ENCODE measurements at regions not wholly inside any gene's neighbourhood (a gene's known extent, or its start where the extent isn't known, plus 50 kb on each side); places are given as distances from the start of the nearest gene placed in this dataset.

GRCh38 chr1:229900220-229900619 lies 166.8 kb upstream of the GALNT2 start:
- Histone ChIP-seq H3K9me3 (peaks cover 0 to 3% (median 0%) of the 10 kb centered on the region in 4 donors), H3K27me3 (no peaks in the 10 kb centered on the region), H3K4me1 (peaks cover 0 to 4% (median 3%) of the 10 kb centered on the region in 4 donors), H3K4me3 (no peak overlapping the region), H3K27ac (replicated peaks in 1 of 4) (no peak overlapping the region), H3K36me3 (no peaks in the 10 kb centered on the region)
- no peak for DNase-seq (ENCODE audit: extremely low spot score)
- TF ChIP-seq POLR2A (IDR thresholded peaks at IDR 0.05; ENCODE audit: low read depth) = no peak
- no peak for TF ChIP-seq POLR2AphosphoS5 (IDR thresholded peaks at IDR 0.05)
- TF ChIP-seq CTCF (IDR thresholded peaks at IDR 0.05) = no peak
- TF ChIP-seq EP300 (IDR thresholded peaks at IDR 0.05) = no peak
- intact Hi-C loops (cut with DNase I) = no loop called here
- WGBS = 100% methylated on average over 1 of the region's 1 CpG

DNA sequence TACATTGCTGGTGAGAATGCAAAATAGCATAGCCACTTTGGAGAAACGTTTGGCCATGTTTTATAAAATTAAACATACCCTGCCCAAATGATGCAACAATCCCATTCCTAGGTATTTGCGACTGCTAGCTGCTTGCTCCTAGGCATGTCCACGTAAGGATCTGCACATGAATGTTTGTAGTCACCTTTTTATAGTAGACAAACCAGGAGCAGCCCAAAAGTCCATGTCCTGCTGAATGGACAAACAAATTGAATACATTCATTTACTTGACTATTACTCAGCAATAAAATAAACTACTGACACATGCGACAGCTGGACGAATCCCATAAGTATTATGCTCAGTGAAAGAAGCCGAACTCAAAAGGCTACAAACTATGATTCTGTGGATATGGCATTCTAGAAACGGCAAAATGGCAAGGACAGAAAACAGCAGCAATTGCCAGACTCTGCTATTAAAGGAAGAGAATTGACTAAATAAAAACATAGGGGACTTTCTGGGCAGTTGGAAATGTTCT lies 161.9 kb upstream of the GALNT2 start:
- Histone ChIP-seq H3K27ac (replicated peaks in 1 of 4) (no peak overlapping the region), H3K4me3 (no peak overlapping the region), H3K4me1 (peaks cover 0 to 5% (median 4%) of the 10 kb centered on the region in 4 donors), H3K27me3 (no peaks in the 10 kb centered on the region), H3K36me3 (no peaks in the 10 kb centered on the region), H3K9me3 (peaks cover 0 to 3% (median 0%) of the 10 kb centered on the region in 4 donors)
- 46% methylated on average over 7 of the region's 7 CpGs for WGBS
- TF ChIP-seq POLR2A (IDR thresholded peaks at IDR 0.05; ENCODE audit: low read depth) (no peak), POLR2AphosphoS5 (IDR thresholded peaks at IDR 0.05) (no peak), CTCF (IDR thresholded peaks at IDR 0.05) (no peak), EP300 (IDR thresholded peaks at IDR 0.05) (no peak)
- intact Hi-C loops (cut with DNase I) = no loop called here
- peak; percentile 70 for DNase-seq (ENCODE audit: extremely low spot score)

DNA sequence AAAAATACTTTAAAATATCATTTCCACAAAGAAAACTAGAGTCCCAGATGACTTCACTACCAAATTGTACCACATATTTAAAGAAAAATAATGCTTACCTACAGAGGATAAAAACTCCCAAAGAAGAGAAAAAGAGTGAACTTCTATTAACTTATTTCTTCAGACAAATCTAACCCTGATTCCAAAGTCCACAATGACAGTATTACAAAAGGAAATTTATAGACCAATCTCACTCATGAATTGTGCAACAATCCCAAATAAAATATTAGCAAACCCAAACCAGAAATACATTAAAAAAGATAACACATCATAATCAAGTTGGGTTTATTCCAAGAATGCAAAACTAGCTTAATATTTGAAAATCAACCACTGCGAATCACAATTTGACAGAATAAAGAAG lies 161.4 kb upstream of the GALNT2 start:
- intact Hi-C loops (cut with DNase I) = no loop called here

DNA sequence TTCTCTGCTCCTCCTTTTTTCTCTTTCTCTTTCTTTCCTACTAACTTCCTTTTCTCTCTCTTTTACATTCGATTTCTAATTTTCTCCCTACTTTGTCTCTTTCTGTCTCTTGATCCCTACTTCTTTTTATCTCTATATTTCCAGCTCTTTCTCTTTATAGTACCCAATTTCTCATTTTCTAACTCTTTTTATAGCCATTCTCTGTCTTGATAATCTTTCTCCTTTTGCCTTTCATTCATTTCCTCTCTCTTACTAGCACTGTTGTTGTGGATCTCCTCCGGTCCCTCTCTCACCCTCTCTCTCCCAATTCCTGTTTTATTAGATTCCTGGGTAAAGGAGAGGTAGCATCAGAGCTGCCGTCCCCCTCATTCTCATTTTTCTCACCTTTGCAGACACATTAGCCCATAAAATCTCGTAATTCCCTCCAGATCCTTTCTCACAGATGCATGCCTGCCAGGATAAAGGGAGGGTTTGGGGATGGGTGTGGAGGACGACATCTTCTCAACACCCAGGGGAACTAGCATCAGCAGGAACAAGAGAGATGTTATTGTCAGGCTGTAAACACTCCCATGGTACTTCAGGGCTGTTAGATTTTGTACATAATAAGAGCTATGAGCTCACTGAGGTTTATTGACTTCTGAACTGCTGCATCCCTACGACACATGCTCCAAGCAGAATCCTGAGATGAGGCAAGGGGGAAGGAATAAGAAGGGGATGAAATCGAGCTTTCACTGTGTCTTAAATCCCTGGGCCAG lies 159.0 kb upstream of the GALNT2 start:
- no peak for TF ChIP-seq CTCF (IDR thresholded peaks at IDR 0.05)
- no peak for TF ChIP-seq POLR2A (IDR thresholded peaks at IDR 0.05; ENCODE audit: low read depth)
- TF ChIP-seq POLR2AphosphoS5 (IDR thresholded peaks at IDR 0.05) = no peak
- TF ChIP-seq EP300 (IDR thresholded peaks at IDR 0.05) = no peak
- intact Hi-C loops (cut with DNase I) = no loop called here
- 66% methylated on average over 7 of the region's 7 CpGs for WGBS
- Histone ChIP-seq H3K9me3 (no peaks in the 10 kb centered on the region), H3K27me3 (no peaks in the 10 kb centered on the region), H3K4me1 (peaks cover 0 to 5% (median 4%) of the 10 kb centered on the region in 4 donors), H3K27ac (replicated peaks in 1 of 4) (no peak overlapping the region), H3K4me3 (no peak overlapping the region), H3K36me3 (no peaks in the 10 kb centered on the region)
- DNase-seq (ENCODE audit: extremely low spot score) = peak; percentile 88

More for the DNA sequence above, 161.4 kb upstream of the GALNT2 start:
- Histone ChIP-seq H3K27ac (replicated peaks in 1 of 4) (no peak overlapping the region), H3K36me3 (no peaks in the 10 kb centered on the region), H3K9me3 (peaks cover 0 to 3% (median 0%) of the 10 kb centered on the region in 4 donors), H3K4me3 (no peak overlapping the region), H3K4me1 (peaks cover 0 to 5% (median 4%) of the 10 kb centered on the region in 4 donors), H3K27me3 (no peaks in the 10 kb centered on the region)
- WGBS = 95% methylated on average over 1 of the region's 1 CpG
- no peak for DNase-seq (ENCODE audit: extremely low spot score)
- TF ChIP-seq POLR2A (IDR thresholded peaks at IDR 0.05; ENCODE audit: low read depth) = no peak
- no peak for TF ChIP-seq EP300 (IDR thresholded peaks at IDR 0.05)
- no peak for TF ChIP-seq POLR2AphosphoS5 (IDR thresholded peaks at IDR 0.05)
- TF ChIP-seq CTCF (IDR thresholded peaks at IDR 0.05) = no peak

All from esophagus muscularis mucosa (tissue), 4 donors.